GM18519 (cell line): ENCODE measurements at regions not wholly inside any gene's neighbourhood (a gene's known extent, or its start where the extent isn't known, plus 50 kb on each side); places are given as distances from the start of the nearest gene placed in this dataset.
"Not testable (repeated sequence)": the region's sequence is repeated elsewhere in the genome, so short reads cannot be mapped to it uniquely, and the experiment has no call there.

Experiments used
- ATAC-seq: cut with Tn5 transposase; IDR thresholded peaks from one replicate; pipeline ENCODE4 v1.9.1; 2021; ENCODE audit warnings: mild to moderate bottlenecking, moderate library complexity; ENCODE audit not compliant: unreplicated experiment, low FRiP score

- not testable (repeated sequence) for ATAC-seq
These were observed 444.9 kb upstream of the EPHA5 start for GRCh38 chr4:66115231-66115630.

- no peak for ATAC-seq
These were observed 438.6 kb upstream of the EPHA5 start for GRCh38 chr4:66108898-66109297.

- no peak for ATAC-seq
These were observed 426.9 kb upstream of the EPHA5 start for GRCh38 chr4:66097218-66097617.

- no peak for ATAC-seq
These were observed 424.8 kb upstream of the EPHA5 start for GRCh38 chr4:66095065-66095464.

- no peak for ATAC-seq
These were observed 423.8 kb upstream of the EPHA5 start for GRCh38 chr4:66094070-66094469.

DNA sequence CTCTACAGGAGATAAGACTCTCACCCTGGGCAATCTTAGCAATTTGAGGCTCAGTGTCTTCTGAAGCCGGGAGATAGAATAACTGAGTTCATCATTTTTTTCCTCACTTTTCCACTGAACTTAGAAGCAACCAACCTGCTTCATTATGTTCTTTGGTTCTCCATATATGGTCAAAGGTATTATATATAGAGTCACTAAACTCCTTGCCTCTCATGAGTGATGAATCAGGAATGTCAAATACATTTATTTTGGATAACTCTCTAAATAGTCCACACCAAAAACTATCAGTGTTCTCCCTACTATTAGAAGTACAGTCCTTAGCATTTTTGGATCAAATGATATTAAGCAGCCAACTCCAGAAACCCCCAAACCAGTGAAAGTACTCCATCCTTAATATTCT lies 421.5 kb upstream of the EPHA5 start:
- ATAC-seq, result no peak

- no peak for ATAC-seq
These were observed 403.7 kb upstream of the EPHA5 start for GRCh38 chr4:66073961-66074360.

- ATAC-seq, result no peak
These were observed 401.6 kb upstream of the EPHA5 start for GRCh38 chr4:66071911-66072310.

- no peak for ATAC-seq
These were observed 392.6 kb upstream of the EPHA5 start for GRCh38 chr4:66062921-66063320.

DNA sequence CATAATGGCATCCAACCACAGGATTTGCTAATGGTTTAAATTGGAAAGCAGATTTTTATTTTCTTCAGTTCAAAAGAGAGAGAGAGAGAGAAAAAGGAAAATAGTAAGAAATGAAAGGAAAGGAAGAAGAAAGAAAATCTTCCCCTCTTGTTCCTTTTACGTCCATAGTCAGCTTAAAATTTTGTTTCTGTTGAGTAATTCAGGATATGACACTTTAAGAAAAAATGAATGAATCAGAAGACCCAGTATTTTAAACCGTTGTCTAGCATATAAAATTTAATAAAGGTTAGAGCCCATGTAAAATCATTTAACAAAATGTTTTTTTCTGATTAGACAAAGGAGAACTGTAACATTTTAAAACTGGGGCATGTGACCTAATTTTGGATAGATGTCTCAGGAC lies 391.8 kb upstream of the EPHA5 start:
- ATAC-seq, result no peak

- ATAC-seq, result no peak
These were observed 389.3 kb upstream of the EPHA5 start for GRCh38 chr4:66059556-66059955.

DNA sequence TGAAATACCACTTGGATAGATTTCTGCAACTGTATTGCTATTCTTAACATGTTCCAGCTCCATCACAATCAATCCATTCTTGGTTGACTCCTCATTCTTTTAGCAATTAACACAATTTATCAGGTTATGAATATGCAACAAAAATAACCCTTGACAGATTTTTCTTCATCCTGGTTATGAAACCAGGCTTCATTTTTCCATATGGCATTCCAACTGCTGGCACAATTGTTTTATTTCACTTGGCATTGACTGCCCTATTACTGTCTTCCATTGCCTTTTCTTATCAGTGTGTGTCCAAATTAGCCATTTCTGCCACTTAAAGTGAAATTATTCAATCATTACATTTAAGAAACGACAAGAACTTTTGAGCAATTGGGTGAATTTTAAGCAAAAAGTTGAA lies 388.8 kb upstream of the EPHA5 start:
- ATAC-seq, result no peak

DNA sequence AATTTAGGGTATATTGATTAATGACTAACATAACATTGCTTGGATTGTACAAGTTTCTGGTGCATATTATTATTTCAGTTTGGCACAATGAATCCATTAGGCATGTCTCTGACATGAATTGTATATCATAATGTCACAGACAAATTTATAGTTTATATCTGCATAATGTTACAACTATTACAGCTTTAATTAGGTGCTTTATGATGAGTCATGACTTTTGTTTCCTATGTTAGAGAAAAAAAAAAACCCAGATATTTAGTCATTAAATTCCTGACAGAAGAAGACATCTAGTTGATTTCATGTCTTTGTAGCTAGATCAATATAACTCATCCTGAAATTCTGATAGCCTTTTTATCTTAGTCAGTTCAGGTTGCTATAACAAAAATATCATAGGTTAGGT lies 385.7 kb upstream of the EPHA5 start:
- no peak for ATAC-seq

GRCh38 chr4:66052426-66052825 lies 382.1 kb upstream of the EPHA5 start:
- no peak for ATAC-seq

GRCh38 chr4:66048861-66049260 lies 378.6 kb upstream of the EPHA5 start:
- no peak for ATAC-seq

DNA sequence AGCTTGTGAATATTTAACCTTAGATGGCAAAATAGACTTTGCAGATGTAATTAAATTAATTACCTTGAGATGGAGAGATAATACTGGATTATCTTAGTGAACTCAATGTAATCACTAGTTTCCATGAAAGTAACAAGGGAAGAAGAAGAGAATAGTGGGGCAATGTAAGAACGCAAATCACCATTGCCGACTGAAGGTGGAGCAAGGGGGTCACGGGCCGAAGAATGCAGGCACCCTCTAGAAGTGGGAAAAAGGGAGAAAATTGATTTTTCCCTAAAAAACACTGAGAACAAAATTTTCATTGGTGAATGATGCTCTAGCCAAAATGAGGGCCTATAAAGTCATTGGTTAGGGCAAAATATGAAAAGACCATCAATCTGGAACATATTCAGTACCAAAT lies 375.6 kb upstream of the EPHA5 start:
- ATAC-seq, result no peak

GRCh38 chr4:66035701-66036100 lies 365.4 kb upstream of the EPHA5 start:
- no peak for ATAC-seq

DNA sequence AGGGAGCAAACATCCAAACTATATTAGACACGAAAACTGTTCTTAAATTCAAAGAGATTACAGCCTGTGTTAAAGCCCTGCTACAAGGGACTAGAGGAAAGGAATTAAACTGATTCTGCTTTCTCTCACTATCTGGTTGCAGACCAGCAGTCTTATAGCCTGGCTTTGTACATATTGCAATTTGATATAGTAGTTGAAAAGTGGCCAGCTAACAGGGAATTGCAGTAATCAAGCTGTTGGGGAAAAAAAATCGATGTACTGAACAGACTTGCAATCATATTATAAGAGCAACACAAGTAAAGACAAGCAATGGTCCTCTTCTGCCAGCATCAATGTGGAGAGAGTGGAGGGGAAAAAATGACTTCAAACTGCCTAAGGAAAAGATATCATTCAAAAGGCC lies 364.4 kb upstream of the EPHA5 start:
- no peak for ATAC-seq

GRCh38 chr4:66034262-66034661 lies 364.0 kb upstream of the EPHA5 start:
- ATAC-seq, result no peak

GRCh38 chr4:66032571-66032970 lies 362.3 kb upstream of the EPHA5 start:
- ATAC-seq, result no peak

GRCh38 chr4:66028668-66029067 lies 358.4 kb upstream of the EPHA5 start:
- ATAC-seq, result no peak

- no peak for ATAC-seq
These were observed 352.8 kb upstream of the EPHA5 start for GRCh38 chr4:66023061-66023460.

- no peak for ATAC-seq
These were observed 347.4 kb upstream of the EPHA5 start for GRCh38 chr4:66017671-66018070.

DNA sequence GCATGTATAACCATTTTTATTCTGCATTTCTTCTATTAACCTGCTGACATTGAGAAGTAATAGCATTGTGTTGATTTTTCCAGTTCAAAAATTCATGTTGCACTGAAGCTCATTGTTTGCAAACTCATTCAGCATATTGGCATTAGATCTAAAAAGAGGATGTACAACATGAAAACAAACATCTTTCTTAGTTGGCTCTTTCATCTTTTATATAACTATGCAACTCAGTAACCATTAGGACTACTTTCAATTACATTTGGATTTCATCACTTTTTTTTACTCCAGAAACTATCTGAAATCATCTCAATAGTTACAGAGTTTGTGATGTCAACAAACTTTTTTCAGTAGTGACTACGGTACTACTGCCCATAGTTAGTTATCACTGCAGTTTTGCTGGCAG lies 346.0 kb upstream of the EPHA5 start:
- no peak for ATAC-seq
